ENCODE measurements at regions not wholly inside any gene's neighbourhood (a gene's known extent, or its start where the extent isn't known, plus 50 kb on each side); places are given as distances from the start of the nearest gene placed in this dataset.

GRCh38 chr2:51158251-51158650, 126.3 kb upstream of the NRXN1 start:
- H3K27ac ChIP-seq (ENCODE audit: low read depth, low read length), result no peak overlapping the region
- TF ChIP-seq CTCF (IDR thresholded peaks at IDR 0.05; ENCODE audit: low read depth, low read length, poor library complexity, severe bottlenecking) (no peak), EZH2phosphoT487 (IDR thresholded peaks at IDR 0.05; ENCODE audit: borderline replicate concordance, low read length) (no peak)
- H3K4me1 ChIP-seq (ENCODE audit: control insufficient read depth, low read length), result no peaks in the 10 kb centered on the region
- H3K9me2 ChIP-seq (replicated peaks; ENCODE audit: control insufficient read depth, low read length), result no peaks in the 10 kb centered on the region
- H4K20me1 ChIP-seq (ENCODE audit: control insufficient read depth, insufficient read depth, low read depth, low read length), result no peaks in the 10 kb centered on the region
- H3K27me3 ChIP-seq (ENCODE audit: control insufficient read depth, low read length), result no peaks in the 10 kb centered on the region
- H3K4me2 ChIP-seq (ENCODE audit: low read length), result no peak overlapping the region
- H3K4me3 ChIP-seq (ENCODE audit: low read length), result no peak overlapping the region
- H3K9me3 ChIP-seq (ENCODE audit: control insufficient read depth, insufficient read depth, low read length), result no peaks in the 10 kb centered on the region
- H3K36me3 ChIP-seq (ENCODE audit: control insufficient read depth, low read length), result no peaks in the 10 kb centered on the region
- no peaks in the 10 kb centered on the region for H3K79me2 ChIP-seq (ENCODE audit: control insufficient read depth, low read length)
- no peaks in the 10 kb centered on the region for H3F3A ChIP-seq (ENCODE audit: control insufficient read depth, insufficient read depth)

- Histone ChIP-seq H3K4me3 (ENCODE audit: low read length) (no peak overlapping the region), H3K4me1 (ENCODE audit: control insufficient read depth, low read length) (no peaks in the 10 kb centered on the region), H3K79me2 (ENCODE audit: control insufficient read depth, low read length) (no peaks in the 10 kb centered on the region), H4K20me1 (ENCODE audit: control insufficient read depth, insufficient read depth, low read depth, low read length) (no peaks in the 10 kb centered on the region), H3K9me2 (replicated peaks; ENCODE audit: control insufficient read depth, low read length) (no peaks in the 10 kb centered on the region), H3K9me3 (ENCODE audit: control insufficient read depth, insufficient read depth, low read length) (peaks cover 7% of the 10 kb centered on the region; the same call in 1 of the 2 replicates), H3K36me3 (ENCODE audit: control insufficient read depth, low read length) (no peaks in the 10 kb centered on the region), H3K4me2 (ENCODE audit: low read length) (no peak overlapping the region), H3K27me3 (ENCODE audit: control insufficient read depth, low read length) (no peaks in the 10 kb centered on the region), H3F3A (ENCODE audit: control insufficient read depth, insufficient read depth) (no peaks in the 10 kb centered on the region), H3K27ac (ENCODE audit: low read depth, low read length) (no peak overlapping the region)
- TF ChIP-seq CTCF (IDR thresholded peaks at IDR 0.05; ENCODE audit: low read depth, low read length, poor library complexity, severe bottlenecking), result no peak
- TF ChIP-seq EZH2phosphoT487 (IDR thresholded peaks at IDR 0.05; ENCODE audit: borderline replicate concordance, low read length), result no peak
These were observed 121.3 kb upstream of the NRXN1 start for GRCh38 chr2:51153236-51153635.

- no peak for TF ChIP-seq CTCF (IDR thresholded peaks at IDR 0.05; ENCODE audit: low read depth, low read length, poor library complexity, severe bottlenecking)
- TF ChIP-seq EZH2phosphoT487 (IDR thresholded peaks at IDR 0.05; ENCODE audit: borderline replicate concordance, low read length), result no peak
These were observed 119.7 kb upstream of the NRXN1 start for GRCh38 chr2:51151490-51152140.

More at GRCh38 chr2:51151490-51152140, 119.7 kb upstream of the NRXN1 start:
- H4K20me1 ChIP-seq (ENCODE audit: control insufficient read depth, insufficient read depth, low read depth, low read length), result no peaks in the 10 kb centered on the region
- H3K4me2 ChIP-seq (ENCODE audit: low read length), result no peak overlapping the region
- no peaks in the 10 kb centered on the region for H3K4me1 ChIP-seq (ENCODE audit: control insufficient read depth, low read length)
- no peaks in the 10 kb centered on the region; the same call in 1 of the 2 replicates for H3K9me2 ChIP-seq (replicated peaks; ENCODE audit: control insufficient read depth, low read length)
- no peaks in the 10 kb centered on the region for H3K79me2 ChIP-seq (ENCODE audit: control insufficient read depth, low read length)
- H3K9me3 ChIP-seq (ENCODE audit: control insufficient read depth, insufficient read depth, low read length), result peaks cover 7% of the 10 kb centered on the region; the same call in 1 of the 2 replicates
- H3F3A ChIP-seq (ENCODE audit: control insufficient read depth, insufficient read depth), result no peaks in the 10 kb centered on the region
- H3K36me3 ChIP-seq (ENCODE audit: control insufficient read depth, low read length), result no peaks in the 10 kb centered on the region
- H3K27me3 ChIP-seq (ENCODE audit: control insufficient read depth, low read length), result no peaks in the 10 kb centered on the region
- no peak overlapping the region for H3K4me3 ChIP-seq (ENCODE audit: low read length)
- H3K27ac ChIP-seq (ENCODE audit: low read depth, low read length), result no peak overlapping the region

All from DOHH2 (cell line).